Small intestine (tissue), 7 donors: ENCODE measurements at regions not wholly inside any gene's neighbourhood (a gene's known extent, or its start where the extent isn't known, plus 50 kb on each side); places are given as distances from the start of the nearest gene placed in this dataset.

ENCODE experiments used
- DNase-seq, 2 donors: peaks; one replicate each; pipeline versions ENCODE4 v3.0.0 to v3.0.0-alpha.2; 2013
- FAIRE-seq: peaks from 2 replicates; lab custom pipeline; 2012; peaks lifted over from hg19 to GRCh38; lab: Jason Lieb, UNC
- H3K27ac ChIP-seq, 3 donors: one replicate each; pipeline ENCODE4 v1.5.1; 2013; ENCODE audit warnings: low read length in 2 of 3, mild to moderate bottlenecking in 2 of 3, control low read depth in 1 of 3, inconsistent platforms in 1 of 3, low read depth in 1 of 3, moderate library complexity in 1 of 3
- H3K27me3 ChIP-seq, 3 donors: one replicate each; pipeline ENCODE4 v1.6.1; 2013; ENCODE audit warnings: low read length in 3 of 3, inconsistent platforms in 1 of 3; ENCODE audit not compliant: control insufficient read depth in 3 of 3, insufficient read depth in 3 of 3
- H3K36me3 ChIP-seq, 3 donors: one replicate each; pipeline ENCODE4 v1.6.1; 2013; ENCODE audit warnings: low read length in 3 of 3, inconsistent platforms in 1 of 3, low read depth in 1 of 3, mild to moderate bottlenecking in 1 of 3, moderate library complexity in 1 of 3; ENCODE audit not compliant: control insufficient read depth in 3 of 3, insufficient read depth in 2 of 3
- H3K4me1 ChIP-seq, 3 donors: one replicate each; pipeline ENCODE4 v1.6.1; 2013; ENCODE audit warnings: low read length in 2 of 3, inconsistent platforms in 1 of 3, low read depth in 1 of 3, mild to moderate bottlenecking in 1 of 3, moderate library complexity in 1 of 3; ENCODE audit not compliant: control insufficient read depth in 3 of 3, insufficient read depth in 2 of 3
- H3K4me3 ChIP-seq, 3 donors: one replicate each; pipeline ENCODE4 v1.5.1; 2013; ENCODE audit warnings: low read length in 3 of 3, control low read depth in 1 of 3, inconsistent platforms in 1 of 3, low read depth in 1 of 3, mild to moderate bottlenecking in 1 of 3, moderate library complexity in 1 of 3
- H3K9me3 ChIP-seq, 2 donors: one replicate each; pipeline ENCODE4 v1.6.1; 2013; ENCODE audit warnings: low read depth in 1 of 2, low read length in 1 of 2; ENCODE audit not compliant: control insufficient read depth in 2 of 2, insufficient read depth in 1 of 2
- WGBS, 3 donors: extraction: QIAGEN DNeasy Blood & Tissue Kit; methylation state at CpG; one replicate each; pipeline ENCODE4 v1.1.7; 2013; 5-methylcytosine and 5-hydroxymethylcytosine counted together
- donor health status: healthy with polysubstance abuse.
- donor health status: control.
- donor health status: control.
- donor health status: Bipolar disorder and iron deficiency.
- donor health status: healthy.

GRCh38 chr17:79673517-79673916 is 57.2 kb upstream of the ENPP7 start:
- Histone ChIP-seq H3K4me3 (no peak overlapping the region), H3K4me1 (no peaks in the 10 kb centered on the region)

GRCh38 chr17:79672496-79672895 is 58.2 kb upstream of the ENPP7 start:
- FAIRE-seq (no peak), DNase-seq (no peak)
- H3K36me3 ChIP-seq = no peaks in the 10 kb centered on the region
- 83 to 90% (median 85%) methylated on average over 5 of the region's 5 CpGs for WGBS, 3 donors
- no peak overlapping the region for H3K27ac ChIP-seq
- peaks cover 0 to 8% (median 7%) of the 10 kb centered on the region in 3 donors for H3K27me3 ChIP-seq
- no peaks in the 10 kb centered on the region for H3K4me1 ChIP-seq
- H3K9me3 ChIP-seq = peaks cover 0 to 16% of the 10 kb centered on the region in 2 donors
- no peak overlapping the region for H3K4me3 ChIP-seq

More at GRCh38 chr17:79673517-79673916, 57.2 kb upstream of the ENPP7 start:
- Histone ChIP-seq H3K27me3 (peaks cover 0 to 8% (median 7%) of the 10 kb centered on the region in 3 donors), H3K36me3 (no peaks in the 10 kb centered on the region), H3K9me3 (peaks cover 0 to 16% of the 10 kb centered on the region in 2 donors), H3K27ac (no peak overlapping the region)
- DNase-seq (no peak), FAIRE-seq (no peak)
- WGBS, 3 donors = 49 to 61% (median 56%) methylated on average over 2 of the region's 2 CpGs

- WGBS, 3 donors = 40 to 58% (median 50%) methylated on average over 13 of the region's 13 CpGs
These were observed 59.6 kb upstream of the ENPP7 start for GRCh38 chr17:79671085-79671694.

DNA sequence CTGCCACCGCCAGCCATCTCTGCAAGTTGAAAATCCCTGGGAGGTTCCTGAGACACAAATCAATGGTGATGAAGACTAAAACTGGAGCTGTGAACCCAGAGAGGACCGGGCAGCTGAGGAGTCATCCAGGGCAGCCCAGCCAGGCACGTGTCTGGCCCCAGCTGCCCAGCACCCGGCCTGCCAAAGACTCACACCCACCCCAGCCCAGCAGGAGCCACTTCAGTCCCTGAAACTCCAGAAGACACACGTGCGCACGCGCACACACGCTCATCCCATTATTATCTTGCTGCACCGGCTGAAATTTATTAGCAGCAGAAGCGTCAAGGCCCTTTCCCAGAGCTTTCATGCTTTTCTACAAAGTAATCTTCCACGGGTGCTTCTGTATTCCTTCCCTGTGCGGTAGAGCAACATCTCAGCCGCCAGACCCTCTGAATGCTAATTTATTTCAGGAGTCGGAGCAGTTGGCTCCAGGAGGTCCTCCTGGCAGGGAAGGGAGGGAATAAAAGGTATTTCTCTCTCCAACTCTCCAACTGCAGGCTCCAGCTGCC is 59.8 kb upstream of the RBFOX3 start:
- no peaks in the 10 kb centered on the region for H3K36me3 ChIP-seq
- no peak overlapping the region for H3K27ac ChIP-seq
- no peak for FAIRE-seq
- H3K4me1 ChIP-seq = no peaks in the 10 kb centered on the region
- peaks cover 0 to 8% (median 7%) of the 10 kb centered on the region in 3 donors for H3K27me3 ChIP-seq
- DNase-seq = no peak
- H3K4me3 ChIP-seq = no peak overlapping the region
- WGBS, 3 donors = 62 to 70% (median 68%) methylated on average over 15 of the region's 15 CpGs
- H3K9me3 ChIP-seq = peaks cover 0 to 16% of the 10 kb centered on the region in 2 donors

More at GRCh38 chr17:79671085-79671694, 59.6 kb upstream of the ENPP7 start:
- H3K36me3 ChIP-seq = no peaks in the 10 kb centered on the region
- FAIRE-seq (no peak), DNase-seq (no peak)
- no peak overlapping the region for H3K4me3 ChIP-seq
- no peak overlapping the region for H3K27ac ChIP-seq
- peaks cover 0 to 16% of the 10 kb centered on the region in 2 donors for H3K9me3 ChIP-seq
- H3K4me1 ChIP-seq = no peaks in the 10 kb centered on the region
- H3K27me3 ChIP-seq = peaks cover 0 to 8% (median 7%) of the 10 kb centered on the region in 3 donors

GRCh38 chr17:79669861-79670260 is 59.0 kb upstream of the RBFOX3 start:
- Histone ChIP-seq H3K27ac (no peak overlapping the region), H3K27me3 (peaks cover 0 to 8% (median 7%) of the 10 kb centered on the region in 3 donors), H3K9me3 (peaks cover 0 to 16% of the 10 kb centered on the region in 2 donors), H3K36me3 (no peaks in the 10 kb centered on the region), H3K4me1 (peaks cover 0 to 5% (median 0%) of the 10 kb centered on the region in 3 donors), H3K4me3 (no peak overlapping the region)
- DNase-seq (no peak), FAIRE-seq (no peak)
- 18 to 25% (median 24%) methylated on average over 4 of the region's 4 CpGs for WGBS, 3 donors

- no peak for FAIRE-seq
- H3K4me3 ChIP-seq = no peak overlapping the region
- H3K9me3 ChIP-seq = peaks cover 0 to 8% of the 10 kb centered on the region in 2 donors
- DNase-seq = no peak
- H3K36me3 ChIP-seq = no peaks in the 10 kb centered on the region
- H3K4me1 ChIP-seq = peaks cover 0 to 5% (median 0%) of the 10 kb centered on the region in 3 donors
- WGBS, 3 donors = 67 to 74% (median 73%) methylated on average over 15 to 17 of the region's 17 CpGs
- H3K27ac ChIP-seq = no peak overlapping the region
- peaks cover 0 to 8% (median 2%) of the 10 kb centered on the region in 3 donors for H3K27me3 ChIP-seq
These were observed 57.7 kb upstream of the RBFOX3 start for GRCh38 chr17:79668344-79669250.

GRCh38 chr17:79667746-79668145 is 56.9 kb upstream of the RBFOX3 start:
- H3K9me3 ChIP-seq = peaks cover 0 to under 1% of the 10 kb centered on the region in 2 donors
- peaks cover 0 to 6% (median 2%) of the 10 kb centered on the region in 3 donors for H3K27me3 ChIP-seq
- peaks cover 0 to 5% (median 0%) of the 10 kb centered on the region in 3 donors for H3K4me1 ChIP-seq
- no peak overlapping the region for H3K27ac ChIP-seq
- no peak overlapping the region for H3K4me3 ChIP-seq
- H3K36me3 ChIP-seq = no peaks in the 10 kb centered on the region
- 84 to 90% (median 88%) methylated on average over 8 of the region's 8 CpGs for WGBS, 3 donors
- DNase-seq (no peak), FAIRE-seq (no peak)

- 76 to 83% (median 82%) methylated on average over 14 of the region's 14 CpGs for WGBS, 3 donors
- Histone ChIP-seq H3K27me3 (peaks cover 0 to 6% (median 0%) of the 10 kb centered on the region in 3 donors), H3K36me3 (no peaks in the 10 kb centered on the region), H3K27ac (no peak overlapping the region), H3K9me3 (no peaks in the 10 kb centered on the region), H3K4me1 (peaks cover 0 to 5% (median 0%) of the 10 kb centered on the region in 3 donors), H3K4me3 (no peak overlapping the region)
- DNase-seq = no peak
- no peak for FAIRE-seq
These were observed 56.4 kb upstream of the RBFOX3 start for GRCh38 chr17:79667121-79667715.
